Ishikawa (cell line): ENCODE measurements at regions not wholly inside any gene's neighbourhood (a gene's known extent, or its start where the extent isn't known, plus 50 kb on each side); places are given as distances from the start of the nearest gene placed in this dataset.

ENCODE experiments used
- CEBPB ChIP-seq: IDR thresholded peaks from 2 replicates; pipeline ENCODE4 v1.6.1; 2012
- RAD21 ChIP-seq: IDR thresholded peaks from 2 replicates; pipeline ENCODE4 v1.6.1; 2012; ENCODE audit warnings: low read depth
- USF1 ChIP-seq: IDR thresholded peaks from 2 replicates; pipeline ENCODE4 v1.6.1; 2012

GRCh38 chr2:71882236-71882946 is 265.3 kb downstream of the CYP26B1 start:
- TF ChIP-seq USF1 (no peak), RAD21 (no peak), CEBPB (no peak)
